GM23338 (cell line): ENCODE measurements at regions not wholly inside any gene's neighbourhood (a gene's known extent, or its start where the extent isn't known, plus 50 kb on each side); places are given as distances from the start of the nearest gene placed in this dataset.

Source experiments
- ATAC-seq: fragments of 200-7000 bp; cut with Tn5 transposase; 3 replicates; pipeline ENCODE4 v1.9.1; 2020
- DNase-seq: peaks from one replicate; pipeline ENCODE4 v3.0.0-alpha.2; 2015; ENCODE audit warnings: low spot score
- H2AFZ ChIP-seq: fragments of 200-600 bp; sonication (generic); 2 replicates; pipeline ENCODE4 v1.8.0; 2016; ENCODE audit warnings: antibody characterized with exemption, mild to moderate bottlenecking, moderate library complexity
- H3F3A ChIP-seq: fragments of 200-600 bp; sonication (generic); replicated peaks from 2 replicates; pipeline ENCODE4 v1.8.0; 2017; ENCODE audit warnings: antibody characterized with exemption, mixed run types, low read depth
- H3K27ac ChIP-seq: fragments of 200-600 bp; sonication (generic); 2 replicates; pipeline ENCODE4 v1.6.1; 2016; ENCODE audit warnings: low read depth
- H3K27me3 ChIP-seq: fragments of 200-600 bp; sonication (generic); 2 replicates; pipeline ENCODE4 v1.8.0; 2016; ENCODE audit warnings: mild to moderate bottlenecking, mixed run types, moderate library complexity; ENCODE audit not compliant: insufficient read depth
- H3K36me3 ChIP-seq: fragments of 200-600 bp; sonication (generic); 2 replicates; pipeline ENCODE4 v1.8.0; 2016; ENCODE audit warnings: mild to moderate bottlenecking; ENCODE audit not compliant: insufficient read depth
- H3K4me1 ChIP-seq: fragments of 200-600 bp; sonication (generic); 2 replicates; pipeline ENCODE4 v1.8.0; 2016; ENCODE audit warnings: mild to moderate bottlenecking, moderate library complexity; ENCODE audit not compliant: insufficient read depth
- H3K4me2 ChIP-seq: fragments of 200-600 bp; sonication (generic); 2 replicates; pipeline ENCODE4 v1.7.1; 2017; ENCODE audit warnings: mixed run types
- H3K4me3 ChIP-seq: fragments of 200-600 bp; sonication (generic); 2 replicates; pipeline ENCODE4 v1.6.1; 2016; ENCODE audit warnings: mixed run types
- H3K79me2 ChIP-seq: fragments of 200-600 bp; sonication (generic); replicated peaks from 2 replicates; pipeline ENCODE4 v1.8.0; 2017; ENCODE audit warnings: mild to moderate bottlenecking; ENCODE audit not compliant: insufficient read depth
- H3K9me2 ChIP-seq: fragments of 200-600 bp; sonication (generic); 2 replicates; pipeline ENCODE4 v1.8.0; 2017; ENCODE audit not compliant: insufficient read depth
- H4K20me1 ChIP-seq: fragments of 200-600 bp; sonication (generic); replicated peaks from 2 replicates; pipeline ENCODE4 v1.8.0; 2017; ENCODE audit warnings: mild to moderate bottlenecking; ENCODE audit not compliant: insufficient read depth
- H3K27ac Mint-ChIP-seq: 2 replicates; pipeline ENCODE4 v1.8.0; 2020; ENCODE audit warnings: inconsistent platforms, mild to moderate bottlenecking, moderate library complexity, mixed read lengths
- H3K27me3 Mint-ChIP-seq: 3 replicates; pipeline ENCODE4 v1.8.0; 2022; ENCODE audit warnings: low read depth, mild to moderate bottlenecking, moderate library complexity, mixed read lengths, inconsistent platforms; ENCODE audit not compliant: insufficient read depth, poor library complexity
- H3K36me3 Mint-ChIP-seq: 3 replicates; pipeline ENCODE4 v1.8.0; 2021; ENCODE audit warnings: low read depth, mild to moderate bottlenecking, inconsistent platforms, moderate library complexity, mixed read lengths
- H3K4me1 Mint-ChIP-seq: 3 replicates; pipeline ENCODE4 v1.8.0; 2020; ENCODE audit warnings: mild to moderate bottlenecking, inconsistent platforms, mixed read lengths
- H3K4me3 Mint-ChIP-seq: 3 replicates; pipeline ENCODE4 v1.8.0; 2021; ENCODE audit warnings: moderate library complexity, mild to moderate bottlenecking, inconsistent platforms, mixed read lengths
- H3K9me3 Mint-ChIP-seq: 3 replicates; pipeline ENCODE4 v1.8.0; 2020; ENCODE audit warnings: moderate library complexity, mild to moderate bottlenecking, inconsistent platforms, mixed read lengths
- CREB1 ChIP-seq: fragments of 250-450 bp; sonication (Bioruptor Pico); IDR thresholded peaks from 2 replicates; pipeline ENCODE4 v1.5.0; 2020; ENCODE audit warnings: low read depth, mild to moderate bottlenecking, moderate library complexity
- ETS1 ChIP-seq: IDR thresholded peaks from 2 replicates; pipeline ENCODE4 v1.6.1; 2016; ENCODE audit warnings: antibody characterized with exemption
- EZH2 ChIP-seq: fragments of 200-600 bp; sonication (generic); IDR thresholded peaks from one replicate; pipeline ENCODE4 v1.8.0; 2017; ENCODE audit warnings: antibody characterized with exemption, mild to moderate bottlenecking, low read depth; ENCODE audit not compliant: unreplicated experiment
- EZH2phosphoT487 ChIP-seq: fragments of 200-600 bp; sonication (generic); IDR thresholded peaks from one replicate; pipeline ENCODE4 v1.8.1; 2018; ENCODE audit warnings: antibody characterized with exemption; ENCODE audit not compliant: unreplicated experiment
- JUNB ChIP-seq: IDR thresholded peaks from one replicate; pipeline ENCODE4 v1.6.1; 2016; ENCODE audit warnings: antibody characterized with exemption; ENCODE audit not compliant: unreplicated experiment
- NANOG ChIP-seq: IDR thresholded peaks from 2 replicates; pipeline ENCODE4 v1.6.1; 2016; ENCODE audit warnings: antibody characterized with exemption, borderline replicate concordance
- STAT1 ChIP-seq: IDR thresholded peaks from one replicate; pipeline ENCODE4 v1.6.1; 2016; ENCODE audit warnings: antibody characterized with exemption; ENCODE audit not compliant: unreplicated experiment
- ZNF114 ChIP-seq: fragments of 250-450 bp; sonication (Bioruptor Pico); IDR thresholded peaks from 2 replicates; pipeline ENCODE4 v1.5.0; 2020; ENCODE audit warnings: mild to moderate bottlenecking, moderate library complexity
- ZNF331 ChIP-seq: fragments of 250-450 bp; sonication (Bioruptor Pico); IDR thresholded peaks from 2 replicates; pipeline ENCODE4 v1.5.0; 2020; ENCODE audit warnings: low read depth, mild to moderate bottlenecking, moderate library complexity
- ZNF462 ChIP-seq: fragments of 250-450 bp; sonication (Bioruptor Pico); IDR thresholded peaks from 2 replicates; pipeline ENCODE4 v1.5.0; 2020; ENCODE audit warnings: mild to moderate bottlenecking, moderate library complexity
- TF ChIP-seq, protein P1 (sequence below): IDR thresholded peaks from one replicate; pipeline ENCODE4 v1.6.1; 2018; ENCODE audit warnings: antibody characterized with exemption; ENCODE audit not compliant: unreplicated experiment

DNA sequence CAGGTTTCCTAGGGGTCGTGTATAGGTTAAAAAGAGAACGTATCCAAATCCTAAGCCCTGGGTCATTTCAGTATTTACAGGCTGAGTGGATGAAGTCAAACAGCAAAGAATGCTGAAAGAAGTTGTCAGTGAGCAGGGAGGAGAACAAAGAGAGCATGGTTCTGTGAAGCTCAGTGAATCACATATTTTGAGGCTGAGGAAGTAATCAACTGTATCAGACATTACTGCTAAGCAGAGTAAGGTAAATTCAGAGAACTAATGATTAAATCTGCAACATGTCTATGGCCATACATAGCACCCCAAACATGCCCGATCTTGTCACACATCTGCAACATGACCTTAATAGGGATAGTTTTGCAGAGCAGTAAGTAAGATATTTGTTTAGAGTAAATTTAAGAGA, 1130.3 kb downstream of the RAPGEF2 start:
- H3K79me2 ChIP-seq, result no peaks in the 10 kb centered on the region
- H4K20me1 ChIP-seq, result no peaks in the 10 kb centered on the region
- TF ChIP-seq, protein P1, sequence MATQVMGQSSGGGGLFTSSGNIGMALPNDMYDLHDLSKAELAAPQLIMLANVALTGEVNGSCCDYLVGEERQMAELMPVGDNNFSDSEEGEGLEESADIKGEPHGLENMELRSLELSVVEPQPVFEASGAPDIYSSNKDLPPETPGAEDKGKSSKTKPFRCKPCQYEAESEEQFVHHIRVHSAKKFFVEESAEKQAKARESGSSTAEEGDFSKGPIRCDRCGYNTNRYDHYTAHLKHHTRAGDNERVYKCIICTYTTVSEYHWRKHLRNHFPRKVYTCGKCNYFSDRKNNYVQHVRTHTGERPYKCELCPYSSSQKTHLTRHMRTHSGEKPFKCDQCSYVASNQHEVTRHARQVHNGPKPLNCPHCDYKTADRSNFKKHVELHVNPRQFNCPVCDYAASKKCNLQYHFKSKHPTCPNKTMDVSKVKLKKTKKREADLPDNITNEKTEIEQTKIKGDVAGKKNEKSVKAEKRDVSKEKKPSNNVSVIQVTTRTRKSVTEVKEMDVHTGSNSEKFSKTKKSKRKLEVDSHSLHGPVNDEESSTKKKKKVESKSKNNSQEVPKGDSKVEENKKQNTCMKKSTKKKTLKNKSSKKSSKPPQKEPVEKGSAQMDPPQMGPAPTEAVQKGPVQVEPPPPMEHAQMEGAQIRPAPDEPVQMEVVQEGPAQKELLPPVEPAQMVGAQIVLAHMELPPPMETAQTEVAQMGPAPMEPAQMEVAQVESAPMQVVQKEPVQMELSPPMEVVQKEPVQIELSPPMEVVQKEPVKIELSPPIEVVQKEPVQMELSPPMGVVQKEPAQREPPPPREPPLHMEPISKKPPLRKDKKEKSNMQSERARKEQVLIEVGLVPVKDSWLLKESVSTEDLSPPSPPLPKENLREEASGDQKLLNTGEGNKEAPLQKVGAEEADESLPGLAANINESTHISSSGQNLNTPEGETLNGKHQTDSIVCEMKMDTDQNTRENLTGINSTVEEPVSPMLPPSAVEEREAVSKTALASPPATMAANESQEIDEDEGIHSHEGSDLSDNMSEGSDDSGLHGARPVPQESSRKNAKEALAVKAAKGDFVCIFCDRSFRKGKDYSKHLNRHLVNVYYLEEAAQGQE, result no peak
- TF ChIP-seq ZNF462 (CRISPR knock-in tag), result no peak
- no peak for TF ChIP-seq CREB1
- TF ChIP-seq EZH2, result no peak
- TF ChIP-seq STAT1, result no peak
- TF ChIP-seq NANOG, result no peak
- no peak for TF ChIP-seq ZNF331 (CRISPR knock-in tag)
- no peak for TF ChIP-seq ZNF114
- TF ChIP-seq ETS1, result no peak
- TF ChIP-seq JUNB, result no peak
- no peak for TF ChIP-seq EZH2phosphoT487
- no peaks in the 10 kb centered on the region for H3K27me3 ChIP-seq
- H3K4me3 ChIP-seq, result no peak overlapping the region
- H3K4me1 Mint-ChIP-seq, result no peaks in the 10 kb centered on the region
- no peak overlapping the region for H3K27ac Mint-ChIP-seq
- H3K9me2 ChIP-seq, result no peaks in the 10 kb centered on the region
- peaks cover 2% of the 10 kb centered on the region for H3K27me3 Mint-ChIP-seq
- no peak for ATAC-seq
- H3K4me1 ChIP-seq, result no peaks in the 10 kb centered on the region
- peak overlapping the region; percentile 83; the same call in 1 of the 2 replicates for H2AFZ ChIP-seq
- H3K36me3 ChIP-seq, result no peaks in the 10 kb centered on the region
- H3K27ac ChIP-seq, result no peak overlapping the region
- DNase-seq, result no peak
- no peaks in the 10 kb centered on the region for H3K36me3 Mint-ChIP-seq
- no peaks in the 10 kb centered on the region for H3K9me3 Mint-ChIP-seq
- H3F3A ChIP-seq, result no peaks in the 10 kb centered on the region
- H3K4me2 ChIP-seq, result no peak overlapping the region
- H3K4me3 Mint-ChIP-seq, result no peak overlapping the region
